ENCODE measurements at regions not wholly inside any gene's neighbourhood (a gene's known extent, or its start where the extent isn't known, plus 50 kb on each side); places are given as distances from the start of the nearest gene placed in this dataset.
A peak's percentile ranks its signal among the peaks of the same experiment; 100 is the strongest.

GRCh38 chr1:222010306-222010705, 268.4 kb upstream of the DUSP10 start:
- no peak overlapping the region for H3K27ac Mint-ChIP-seq
- H3K27me3 Mint-ChIP-seq, result no peaks in the 10 kb centered on the region
- no peak overlapping the region for H3K4me3 Mint-ChIP-seq (ENCODE audit: low read depth)
- H3K36me3 Mint-ChIP-seq (ENCODE audit: insufficient read depth), result no peaks in the 10 kb centered on the region
- no peaks in the 10 kb centered on the region for H3K9me3 Mint-ChIP-seq (ENCODE audit: low read depth)
- H3K4me1 Mint-ChIP-seq (ENCODE audit: low read depth), result no peaks in the 10 kb centered on the region
- DNase-seq (ENCODE audit: low spot score, unreplicated experiment), result no peak
- TF ChIP-seq CTCF (IDR thresholded peaks at IDR 0.05; ENCODE audit: unreplicated experiment), result no peak

GRCh38 chr1:222009105-222009730, 267.3 kb upstream of the DUSP10 start:
- Mint-ChIP-seq H3K4me1 (ENCODE audit: low read depth) (no peaks in the 10 kb centered on the region), H3K9me3 (ENCODE audit: low read depth) (no peaks in the 10 kb centered on the region), H3K27ac (no peak overlapping the region), H3K27me3 (no peaks in the 10 kb centered on the region), H3K4me3 (ENCODE audit: low read depth) (no peak overlapping the region), H3K36me3 (ENCODE audit: insufficient read depth) (no peaks in the 10 kb centered on the region)
- peak; percentile 51 for TF ChIP-seq CTCF (IDR thresholded peaks at IDR 0.05; ENCODE audit: unreplicated experiment)
- DNase-seq (ENCODE audit: low spot score, unreplicated experiment), result no peak

GRCh38 chr1:222006715-222007114, 264.8 kb upstream of the DUSP10 start:
- no peak overlapping the region for H3K27ac Mint-ChIP-seq
- H3K36me3 Mint-ChIP-seq (ENCODE audit: insufficient read depth), result no peaks in the 10 kb centered on the region
- H3K9me3 Mint-ChIP-seq (ENCODE audit: low read depth), result no peaks in the 10 kb centered on the region
- no peak overlapping the region for H3K4me3 Mint-ChIP-seq (ENCODE audit: low read depth)
- no peak for TF ChIP-seq CTCF (IDR thresholded peaks at IDR 0.05; ENCODE audit: unreplicated experiment)
- no peaks in the 10 kb centered on the region for H3K4me1 Mint-ChIP-seq (ENCODE audit: low read depth)
- no peak for DNase-seq (ENCODE audit: low spot score, unreplicated experiment)
- no peaks in the 10 kb centered on the region for H3K27me3 Mint-ChIP-seq

GRCh38 chr1:222004784-222005183, 262.9 kb upstream of the DUSP10 start:
- no peak for DNase-seq (ENCODE audit: low spot score, unreplicated experiment)
- Mint-ChIP-seq H3K4me3 (ENCODE audit: low read depth) (no peak overlapping the region), H3K36me3 (ENCODE audit: insufficient read depth) (no peaks in the 10 kb centered on the region), H3K27me3 (no peaks in the 10 kb centered on the region), H3K9me3 (ENCODE audit: low read depth) (no peaks in the 10 kb centered on the region), H3K4me1 (ENCODE audit: low read depth) (no peaks in the 10 kb centered on the region), H3K27ac (no peak overlapping the region)
- TF ChIP-seq CTCF (IDR thresholded peaks at IDR 0.05; ENCODE audit: unreplicated experiment), result no peak

- TF ChIP-seq CTCF (IDR thresholded peaks at IDR 0.05; ENCODE audit: unreplicated experiment), result no peak
- no peak overlapping the region for H3K27ac Mint-ChIP-seq
- H3K9me3 Mint-ChIP-seq (ENCODE audit: low read depth), result no peaks in the 10 kb centered on the region
- no peak overlapping the region for H3K4me3 Mint-ChIP-seq (ENCODE audit: low read depth)
- no peak for DNase-seq (ENCODE audit: low spot score, unreplicated experiment)
- no peaks in the 10 kb centered on the region for H3K36me3 Mint-ChIP-seq (ENCODE audit: insufficient read depth)
- H3K4me1 Mint-ChIP-seq (ENCODE audit: low read depth), result no peaks in the 10 kb centered on the region
- no peaks in the 10 kb centered on the region for H3K27me3 Mint-ChIP-seq
Observed at GRCh38 chr1:222004034-222004433, 262.1 kb upstream of the DUSP10 start.
